HepG2 (cell line): ENCODE measurements at regions not wholly inside any gene's neighbourhood (a gene's known extent, or its start where the extent isn't known, plus 50 kb on each side); places are given as distances from the start of the nearest gene placed in this dataset.

Source experiments
- ATAC-seq: fragments of 200-7000 bp; cut with Tn5 transposase; 3 replicates; pipeline ENCODE4 v1.9.1; 2020; ENCODE audit warnings: mild to moderate bottlenecking, moderate library complexity
- BruUV-seq: library from RNA; stranded (reverse); fragments of 400-500 nt; replicated peaks from 2 replicates; lab custom pipeline; 2021; lab: Mats Ljungman, UMichigan
- CTCF ChIA-PET: fragments of 300-600 bp; formaldehyde crosslinking; extraction: SDS; loops from one replicate; lab custom pipeline; 2021; ENCODE audit warnings: low total read pairs, inconsistent platforms, low intra/inter-chr PET ratio; lab: Yijun Ruan, JAX
- POLR2A ChIA-PET: fragments of 350-600 bp; sonication (Branson Sonifier 250); formaldehyde crosslinking; loops from one replicate; lab custom pipeline; 2020; ENCODE audit warnings: antibody characterized with exemption, inconsistent platforms; lab: Yijun Ruan, JAX
- DNase-seq: peaks from one replicate; pipeline ENCODE4 v3.0.0-alpha.2; 2015; ENCODE audit warnings: low spot score
- FAIRE-seq: peaks from 3 replicates; lab custom pipeline; 2011; peaks lifted over from hg19 to GRCh38; lab: Jason Lieb, UNC
- H2AFZ ChIP-seq: one replicate; pipeline ENCODE4 v1.6.1; 2011; ENCODE audit warnings: low read length, inconsistent platforms
- H3K27ac ChIP-seq: fragments of 300-600 bp; 3 replicates; pipeline ENCODE4 v1.8.0; 2011; ENCODE audit warnings: mixed run types, mild to moderate bottlenecking, mixed read lengths, low read length, inconsistent platforms; ENCODE audit not compliant: insufficient read depth; ENCODE audit errors: extremely low read length
- H3K27me3 ChIP-seq, 2 experiments: fragments of 200-600 bp in 1 of 2; 2 replicates in 1 of 2; 3 replicates in 1 of 2; pipeline versions ENCODE4 v1.6.0 to v1.8.0; 2011; ENCODE audit warnings: low read length in 2 of 2, mild to moderate bottlenecking in 2 of 2, moderate library complexity in 2 of 2, inconsistent platforms in 1 of 2; ENCODE audit not compliant: insufficient read depth in 2 of 2, control insufficient read depth in 1 of 2
- H3K36me3 ChIP-seq, 2 experiments: fragments of 200-600 bp in 1 of 2; replicated peaks in 1 of 2; 2 replicates in 1 of 2; 3 replicates in 1 of 2; pipeline versions ENCODE4 v1.5.1 to v1.8.0; 2011; ENCODE audit warnings: low read length in 2 of 2, inconsistent platforms in 1 of 2; ENCODE audit not compliant: insufficient read depth in 2 of 2, control insufficient read depth in 1 of 2
- H3K4me1 ChIP-seq: 2 replicates; pipeline ENCODE4 v1.5.1; 2012; ENCODE audit warnings: low read length, inconsistent platforms; ENCODE audit not compliant: insufficient read depth
- H3K4me2 ChIP-seq: 2 replicates; pipeline ENCODE4 v1.6.0; 2011; ENCODE audit warnings: low read depth, low read length, inconsistent platforms
- H3K4me3 ChIP-seq, 3 experiments: fragments of 200-600 bp in 1 of 3; sonication (generic), shearing (Covaris generic) in 1 of 3; replicated peaks in 1 of 3; 2 replicates each; pipeline ENCODE4 v1.5.1; 2011 to 2016; ENCODE audit warnings: low read length in 3 of 3, inconsistent platforms in 2 of 3, low read depth in 2 of 3, mild to moderate bottlenecking in 2 of 3, control low read depth in 1 of 3, mixed read lengths in 1 of 3; ENCODE audit not compliant: insufficient read depth in 1 of 3
- H3K79me2 ChIP-seq: one replicate; pipeline ENCODE4 v1.6.1; 2011; ENCODE audit warnings: low read length, inconsistent platforms; ENCODE audit not compliant: insufficient read depth
- H3K9ac ChIP-seq: 2 replicates; pipeline ENCODE4 v1.6.0; 2011; ENCODE audit warnings: mild to moderate bottlenecking, low read depth, low read length, inconsistent platforms; ENCODE audit not compliant: insufficient read depth
- H3K9me3 ChIP-seq: 2 replicates; pipeline ENCODE4 v1.5.1; 2012; ENCODE audit warnings: mild to moderate bottlenecking, low read length
- H4K20me1 ChIP-seq: 2 replicates; pipeline ENCODE4 v1.6.0; 2011; ENCODE audit warnings: inconsistent platforms, mild to moderate bottlenecking, low read length, moderate library complexity; ENCODE audit not compliant: insufficient read depth
- CEBPZ ChIP-seq: IDR thresholded peaks from 2 replicates; pipeline ENCODE4 v1.6.1; 2012; ENCODE audit warnings: low read length, improper control_type of control experiment
- GZF1 ChIP-seq: sonication (generic); formaldehyde crosslinking; IDR thresholded peaks from 2 replicates; pipeline ENCODE4 v1.5.1; 2020; ENCODE audit warnings: mild to moderate bottlenecking, missing genetic modification reagents
- HNF1B ChIP-seq: sonication (generic); formaldehyde crosslinking; IDR thresholded peaks from 2 replicates; pipeline ENCODE4 v1.5.1; 2020; ENCODE audit warnings: mild to moderate bottlenecking, moderate library complexity, missing genetic modification reagents
- MLXIP ChIP-seq: sonication (generic); formaldehyde crosslinking; IDR thresholded peaks from 2 replicates; pipeline ENCODE4 v1.9.0; 2021; ENCODE audit warnings: missing genetic modification reagents, borderline replicate concordance
- MXD3 ChIP-seq: IDR thresholded peaks from 2 replicates; pipeline ENCODE4 v1.6.1; 2016; ENCODE audit warnings: mild to moderate bottlenecking, missing biosample characterization, missing genetic modification reagents
- WIZ ChIP-seq: sonication (generic); formaldehyde crosslinking; IDR thresholded peaks from 2 replicates; pipeline ENCODE4 v1.5.1; 2020; ENCODE audit warnings: mild to moderate bottlenecking, missing genetic modification reagents
- ZNF276 ChIP-seq: sonication (generic); formaldehyde crosslinking; IDR thresholded peaks from 2 replicates; pipeline ENCODE4 v1.4.0; 2020; ENCODE audit warnings: mild to moderate bottlenecking, low read depth, missing genetic modification reagents
- ZNF792 ChIP-seq: IDR thresholded peaks from 2 replicates; pipeline ENCODE4 v1.6.1; 2016
- WGBS: methylation state at CpG from one replicate; pipeline ENCODE4 v1.1.6; 2017; ENCODE audit warnings: low lambda C conversion rate; 5-methylcytosine and 5-hydroxymethylcytosine counted together
- in situ Hi-C: cut with HindIII; loops from 2 replicates; pipeline ENCODE4 v1.10.0; 2017; ENCODE audit warnings: low pct_unique_long_range_greater_than_20kb; ENCODE audit not compliant: extremely low pct_ligation_motif_present
- intact Hi-C: fragments of 100-400 bp; cut with micrococcal nuclease; formaldehyde crosslinking; loops from one replicate; pipeline ENCODE4 v1.10.0; 2022; ENCODE audit not compliant: unreplicated experiment

- FAIRE-seq, result no peak
- Histone ChIP-seq H3K4me2 (no peak overlapping the region), H4K20me1 (no peaks in the 10 kb centered on the region), H3K4me1 (no peaks in the 10 kb centered on the region), H3K4me3 (no peak overlapping the region), H3K36me3 (no peaks in the 10 kb centered on the region), H2AFZ (no peak overlapping the region), H3K9ac (no peak overlapping the region), H3K27ac (no peak overlapping the region), H3K79me2 (no peaks in the 10 kb centered on the region), H3K9me3 (no peaks in the 10 kb centered on the region), H3K27me3 (no peaks in the 10 kb centered on the region)
- no TSS peak for BruUV-seq
- ChIA-PET CTCF (no interaction called here), POLR2A (no interaction called here)
- WGBS, result 2% methylated on average over 2 of the region's 2 CpGs
- intact Hi-C loops (no loop called here), in situ Hi-C loops (no loop called here)
- ATAC-seq, result no peak
- TF ChIP-seq MXD3 (CRISPR knock-in tag) (no peak), WIZ (no peak)
- DNase-seq, result no peak
Measured at GRCh38 chrX:124606724-124607123, 260.4 kb downstream of the SH2D1A start.

- in situ Hi-C loops, result no loop called here
- H3K4me1 ChIP-seq, result no peaks in the 10 kb centered on the region
- POLR2A ChIA-PET, result no interaction called here
- 2% methylated on average over 3 of the region's 3 CpGs for WGBS
- CTCF ChIA-PET, result no interaction called here
- no peak overlapping the region for H3K4me2 ChIP-seq
- H3K27ac ChIP-seq, result no peak overlapping the region
- no peaks in the 10 kb centered on the region for H3K27me3 ChIP-seq
- no peaks in the 10 kb centered on the region for H3K9me3 ChIP-seq
- DNase-seq, result no peak
- no peak for ATAC-seq
- intact Hi-C loops, result no loop called here
- no peaks in the 10 kb centered on the region for H4K20me1 ChIP-seq
- no peak overlapping the region for H3K4me3 ChIP-seq
- no TSS peak for BruUV-seq
- H3K79me2 ChIP-seq, result no peaks in the 10 kb centered on the region
- H3K9ac ChIP-seq, result no peak overlapping the region
- H3K36me3 ChIP-seq, result no peaks in the 10 kb centered on the region
- FAIRE-seq, result no peak
- no peak overlapping the region for H2AFZ ChIP-seq
- TF ChIP-seq GZF1 (CRISPR knock-in tag), result no peak
- no peak for TF ChIP-seq ZNF276 (CRISPR knock-in tag)
- TF ChIP-seq CEBPZ, result no peak
- TF ChIP-seq MLXIP (CRISPR knock-in tag), result no peak
- no peak for TF ChIP-seq HNF1B (CRISPR knock-in tag)
- TF ChIP-seq ZNF792 (CRISPR knock-in tag), result no peak
Measured at GRCh38 chrX:124619710-124620109, 273.3 kb downstream of the SH2D1A start.
